GM21515 (cell line): ENCODE measurements at regions not wholly inside any gene's neighbourhood (a gene's known extent, or its start where the extent isn't known, plus 50 kb on each side); places are given as distances from the start of the nearest gene placed in this dataset.

Source experiments
- ATAC-seq: cut with Tn5 transposase; IDR thresholded peaks from one replicate; pipeline ENCODE4 v1.9.1; 2021; ENCODE audit not compliant: unreplicated experiment

DNA sequence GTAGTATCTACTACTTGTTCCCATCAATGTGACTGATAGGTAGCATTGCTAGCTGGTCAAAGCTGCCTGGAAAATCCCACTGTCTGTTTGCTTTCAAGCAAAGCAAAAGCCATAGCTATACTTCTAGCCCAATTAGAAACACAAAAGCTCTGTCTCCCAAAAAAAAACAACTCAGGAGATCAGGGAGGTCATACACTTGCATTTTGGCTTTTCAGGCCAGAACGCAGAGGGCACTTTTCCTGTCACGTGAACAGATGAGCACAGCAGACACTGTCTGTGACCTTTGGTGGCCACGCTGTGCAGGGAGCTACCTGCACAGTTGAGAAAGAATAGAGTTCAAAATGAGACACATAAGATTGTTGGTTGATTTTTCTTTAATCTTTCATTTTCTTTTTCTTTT, 441.7 kb upstream of the PDZRN3 start:
- no peak for ATAC-seq

DNA sequence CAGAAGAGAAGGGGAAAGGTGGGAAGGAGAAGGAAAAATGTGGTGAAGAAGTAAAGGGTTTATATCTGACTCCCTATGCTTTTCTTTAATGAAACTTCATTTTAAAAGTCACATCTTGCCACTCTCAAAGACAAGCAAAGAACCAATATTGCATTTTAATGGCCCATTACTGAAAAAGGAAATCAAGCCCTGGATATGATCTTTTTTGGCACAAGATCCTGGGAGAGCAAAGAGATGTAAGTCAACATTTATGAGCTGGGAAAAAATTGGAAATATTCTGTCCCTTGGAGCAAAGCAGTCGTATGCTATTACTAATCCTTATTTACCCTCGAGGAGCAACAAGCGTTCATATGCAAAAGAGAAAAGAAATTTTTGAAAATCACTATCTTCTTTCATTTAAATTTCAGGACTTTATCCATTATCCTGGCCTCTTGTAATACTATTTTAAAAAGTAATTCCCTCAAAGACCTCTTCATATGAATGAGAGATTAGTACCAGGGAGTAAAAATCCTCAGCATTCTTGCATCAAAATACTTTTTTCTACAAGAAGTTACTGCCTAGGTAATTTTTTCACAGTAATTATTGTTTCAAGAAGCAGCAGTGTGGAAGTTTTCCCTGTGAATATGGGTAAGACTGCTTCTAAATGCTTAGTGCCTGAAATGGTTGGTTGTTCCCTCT, 435.3 kb upstream of the PDZRN3 start:
- ATAC-seq: no peak

GRCh38 chr3:74059301-74059922, 434.7 kb upstream of the PDZRN3 start:
- no peak for ATAC-seq

DNA sequence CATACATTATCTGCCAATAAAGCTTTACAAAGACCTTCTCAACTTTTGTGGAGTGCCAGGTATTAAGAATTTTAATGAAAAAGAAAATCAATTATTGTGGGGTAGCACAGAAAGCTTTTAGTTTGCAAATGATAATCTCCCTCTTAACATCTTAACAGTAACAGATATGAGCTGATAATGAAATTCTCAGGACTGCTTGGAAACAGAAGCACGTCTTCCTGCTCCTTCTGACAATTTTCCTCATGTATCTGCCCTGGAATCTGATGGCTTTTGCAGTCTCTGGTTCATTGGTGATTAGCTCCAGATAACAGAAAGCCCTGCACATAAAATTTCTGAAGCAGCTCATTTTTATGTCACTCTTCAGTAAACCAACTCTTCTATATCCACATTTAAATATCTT, 432.4 kb upstream of the PDZRN3 start:
- ATAC-seq: no peak

DNA sequence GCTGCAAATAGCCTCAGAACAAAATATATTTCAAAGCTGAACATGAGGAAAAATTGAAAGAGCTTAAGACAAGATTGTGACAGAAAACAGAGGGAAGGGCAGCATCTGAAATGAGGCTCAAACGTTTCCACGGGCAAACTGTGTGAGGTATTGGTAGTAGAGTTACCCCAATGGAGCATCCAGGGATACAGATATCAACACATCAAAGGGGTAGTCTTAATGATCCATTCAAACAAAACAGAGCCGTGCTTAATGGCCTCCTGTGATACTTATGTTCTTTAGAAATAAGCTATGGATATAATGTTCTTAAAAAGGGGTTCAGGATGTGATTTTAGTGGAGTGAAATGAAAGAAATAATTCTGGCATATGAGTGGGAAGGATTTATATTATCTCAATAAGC, 430.3 kb upstream of the PDZRN3 start:
- no peak for ATAC-seq

DNA sequence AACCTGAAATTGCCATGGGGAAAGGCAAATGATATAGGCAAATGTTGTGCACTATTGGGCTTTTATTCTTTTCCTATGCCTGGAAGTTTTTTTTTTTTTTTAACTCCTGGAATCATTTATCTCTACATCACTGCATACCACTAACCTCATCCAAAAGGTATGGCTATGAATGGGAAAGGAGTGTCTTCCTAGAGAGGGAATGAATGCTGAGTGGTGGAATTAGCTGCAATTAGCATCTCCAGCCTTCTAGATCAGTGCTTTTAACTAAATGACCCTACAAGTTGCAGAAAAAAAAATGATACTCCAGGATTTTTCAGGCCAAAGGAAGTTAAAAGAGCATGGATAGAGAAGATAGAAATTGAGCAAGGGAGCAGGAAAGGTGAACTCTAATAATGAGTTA, 429.8 kb upstream of the PDZRN3 start:
- ATAC-seq: no peak

GRCh38 chr3:74053970-74054516, 429.3 kb upstream of the PDZRN3 start:
- ATAC-seq: no peak

- ATAC-seq: no peak
Measured at GRCh38 chr3:74049444-74049843, 424.7 kb upstream of the PDZRN3 start.

GRCh38 chr3:74048699-74049098, 424.0 kb upstream of the PDZRN3 start:
- ATAC-seq: no peak

- ATAC-seq: no peak
Measured at GRCh38 chr3:74045000-74045399, 420.3 kb upstream of the PDZRN3 start.

DNA sequence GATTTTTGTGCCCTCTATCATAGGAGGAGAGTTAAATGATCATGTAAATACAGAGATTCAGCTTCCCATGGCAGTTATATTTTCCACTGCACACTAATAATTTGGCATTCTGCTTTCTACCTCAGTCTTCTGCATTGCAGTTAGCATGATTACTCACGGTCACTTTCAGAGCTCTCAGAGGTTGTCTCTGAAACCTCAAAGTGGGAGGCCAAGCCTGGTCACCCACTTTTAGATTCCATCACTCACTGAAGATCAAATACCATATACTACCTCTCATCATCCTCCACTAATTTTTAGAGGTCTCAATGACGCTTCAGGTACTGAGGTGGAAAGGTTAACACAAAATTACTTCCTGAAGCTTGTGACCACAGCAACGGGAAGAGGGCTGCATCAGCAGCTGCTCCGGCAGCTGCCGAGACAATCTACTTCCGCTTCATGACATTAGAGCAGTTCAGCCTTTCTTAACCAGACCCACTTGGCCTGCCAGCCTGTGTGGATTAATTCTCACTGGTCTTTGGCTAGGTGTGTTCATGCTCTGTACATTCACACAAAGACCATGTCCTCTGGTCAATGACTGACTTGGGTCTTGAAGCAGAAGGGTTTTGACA, 416.4 kb upstream of the PDZRN3 start:
- ATAC-seq: no peak

GRCh38 chr3:74039105-74039504, 414.4 kb upstream of the PDZRN3 start:
- no peak for ATAC-seq

DNA sequence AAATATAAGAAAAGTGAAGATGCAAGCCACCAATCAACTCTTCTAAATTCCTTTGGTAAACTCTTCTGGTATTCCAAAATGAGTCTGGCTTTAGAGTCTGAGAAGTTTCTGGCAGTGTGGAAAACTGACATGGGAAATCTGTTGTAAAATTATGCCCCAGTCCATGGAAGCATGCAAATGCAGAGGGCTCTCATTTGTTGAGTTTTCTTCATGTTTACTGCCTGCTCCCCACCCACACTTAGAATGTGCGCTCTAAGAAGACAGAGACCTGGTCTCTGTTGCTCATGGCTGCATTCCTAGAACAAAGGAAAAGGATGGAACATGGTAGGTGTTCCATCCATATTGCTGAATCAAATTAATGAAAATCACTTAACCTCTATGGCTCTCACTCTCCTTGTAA, 411.8 kb upstream of the PDZRN3 start:
- ATAC-seq: no peak

GRCh38 chr3:74036102-74036501, 411.4 kb upstream of the PDZRN3 start:
- no peak for ATAC-seq

GRCh38 chr3:74033806-74034205, 409.1 kb upstream of the PDZRN3 start:
- no peak for ATAC-seq

- ATAC-seq: no peak
Measured at GRCh38 chr3:74033381-74033780, 408.6 kb upstream of the PDZRN3 start.

DNA sequence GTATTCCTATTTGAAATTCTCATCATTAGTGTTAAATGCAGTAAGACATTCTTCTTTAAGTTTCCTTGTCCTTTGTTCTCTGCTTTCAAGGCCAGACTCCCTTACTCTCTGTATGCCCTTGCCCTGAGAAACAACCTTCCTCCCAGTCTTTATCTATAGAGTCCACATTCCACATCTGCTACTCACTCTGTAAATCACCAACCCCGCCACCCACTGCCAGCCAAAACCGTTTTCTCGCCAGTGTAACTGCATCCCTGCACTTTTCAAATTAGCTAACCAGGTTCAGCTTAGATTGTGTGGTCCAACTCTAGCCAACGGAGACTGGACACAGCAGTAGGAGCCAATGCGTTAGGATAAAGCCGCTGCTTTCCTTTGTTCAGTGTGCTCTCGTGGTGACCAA, 402.4 kb upstream of the PDZRN3 start:
- ATAC-seq: no peak

DNA sequence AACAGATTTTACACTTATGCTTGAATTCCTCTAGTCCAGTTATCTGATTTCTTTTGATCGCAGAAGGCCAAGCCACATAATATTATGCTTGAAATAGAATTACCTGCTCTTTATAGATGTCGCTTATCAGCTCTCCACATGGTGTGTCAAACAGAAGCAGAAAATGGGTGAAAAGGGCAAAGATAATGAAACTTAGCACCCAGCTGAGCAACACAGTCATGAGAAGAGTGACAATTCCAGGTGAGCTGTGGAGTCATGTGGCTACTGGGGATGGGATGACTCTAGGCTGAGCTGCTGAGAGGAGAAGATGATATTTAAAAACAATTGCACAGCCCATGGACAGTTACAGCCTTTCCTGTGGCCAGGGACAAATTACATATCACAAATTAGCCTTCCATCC, 398.7 kb upstream of the PDZRN3 start:
- no peak for ATAC-seq

DNA sequence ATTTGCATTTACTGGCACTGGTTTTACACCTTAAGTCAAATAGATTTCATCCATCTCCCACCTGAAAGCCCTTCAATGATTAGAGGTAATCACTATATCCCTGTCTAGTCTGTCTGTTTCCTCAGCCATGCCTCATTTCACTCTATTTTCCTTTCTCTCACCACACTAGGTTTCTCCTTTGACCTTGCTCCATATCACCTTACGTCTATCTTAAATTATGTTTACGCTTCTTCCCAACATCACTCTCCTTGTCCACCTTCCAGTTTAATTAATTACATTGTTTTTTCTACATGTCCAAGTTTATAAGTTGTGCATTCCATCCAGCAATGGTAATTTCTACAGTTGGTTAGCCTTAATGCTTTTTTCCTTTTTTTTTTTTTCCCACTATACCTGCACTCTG, 396.7 kb upstream of the PDZRN3 start:
- ATAC-seq: no peak

DNA sequence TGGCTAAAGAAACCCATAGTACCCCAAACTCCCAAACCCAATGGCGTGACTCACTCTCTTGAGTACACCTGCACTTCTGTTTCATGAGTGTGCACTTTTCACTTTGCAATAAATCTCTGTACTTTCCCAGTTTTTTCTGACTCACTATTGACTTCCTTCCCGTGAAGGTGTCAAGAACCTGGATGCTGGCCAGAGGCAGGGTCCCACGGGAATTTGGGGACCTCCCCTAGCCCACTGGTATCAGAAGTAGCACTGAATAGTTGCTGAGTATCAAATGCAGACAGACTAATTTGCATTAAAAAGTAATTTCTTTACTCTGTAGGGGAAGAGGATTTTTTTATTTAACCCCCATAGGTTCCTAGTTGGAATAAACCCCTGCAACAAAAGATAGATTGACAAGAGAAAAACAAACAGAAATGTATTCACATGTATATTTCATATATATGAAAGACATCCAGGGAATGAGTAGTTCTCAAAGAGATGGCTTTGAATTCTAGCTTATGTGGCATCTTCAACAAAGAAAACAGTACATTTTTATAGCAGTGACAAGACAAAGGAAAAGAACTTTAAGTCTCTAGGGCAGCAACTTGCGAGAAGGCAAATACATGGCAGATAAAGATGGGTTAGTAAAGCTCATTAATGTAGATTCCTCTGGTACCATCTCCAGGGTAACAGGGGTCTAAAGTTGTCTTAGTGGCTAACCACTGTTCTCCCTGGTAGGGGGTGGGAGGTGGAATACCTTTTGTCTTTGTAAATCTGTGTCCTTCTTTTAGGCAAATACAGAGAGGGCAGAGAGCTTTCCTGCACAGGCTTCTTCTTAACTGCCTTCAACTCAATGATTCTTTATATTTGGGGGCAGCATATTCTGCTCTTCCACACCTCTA, 385.5 kb upstream of the PDZRN3 start:
- no peak for ATAC-seq

- no peak for ATAC-seq
Measured at GRCh38 chr3:74004386-74004785, 379.6 kb upstream of the PDZRN3 start.
